ENCODE measurements at regions not wholly inside any gene's neighbourhood (a gene's known extent, or its start where the extent isn't known, plus 50 kb on each side); places are given as distances from the start of the nearest gene placed in this dataset.

GRCh38 chr2:71853858-71854257 lies 293.8 kb downstream of the CYP26B1 start:
- no peak for DNase-seq (ENCODE audit: extremely low spot score)
- TF ChIP-seq CTBP1 (IDR thresholded peaks at IDR 0.05; ENCODE audit: borderline replicate concordance) (no peak), L3MBTL2 (conservative IDR thresholded peaks at IDR 0.05) (no peak), LEF1 (IDR thresholded peaks at IDR 0.05; ENCODE audit: borderline replicate concordance) (no peak), ELF4 (IDR thresholded peaks at IDR 0.05) (no peak), BHLHE40 (IDR thresholded peaks at IDR 0.05; ENCODE audit: borderline replicate concordance) (no peak), ZNF384 (IDR thresholded peaks at IDR 0.05) (no peak), SUZ12 (IDR thresholded peaks at IDR 0.05) (no peak), HDGF (IDR thresholded peaks at IDR 0.05; ENCODE audit: borderline replicate concordance) (no peak), FOXK2 (IDR thresholded peaks at IDR 0.05) (no peak), FOXA1 (IDR thresholded peaks at IDR 0.05) (no peak), FOXM1 (IDR thresholded peaks at IDR 0.05; ENCODE audit: borderline replicate concordance) (no peak)
- TF ChIP-seq, protein P1, sequence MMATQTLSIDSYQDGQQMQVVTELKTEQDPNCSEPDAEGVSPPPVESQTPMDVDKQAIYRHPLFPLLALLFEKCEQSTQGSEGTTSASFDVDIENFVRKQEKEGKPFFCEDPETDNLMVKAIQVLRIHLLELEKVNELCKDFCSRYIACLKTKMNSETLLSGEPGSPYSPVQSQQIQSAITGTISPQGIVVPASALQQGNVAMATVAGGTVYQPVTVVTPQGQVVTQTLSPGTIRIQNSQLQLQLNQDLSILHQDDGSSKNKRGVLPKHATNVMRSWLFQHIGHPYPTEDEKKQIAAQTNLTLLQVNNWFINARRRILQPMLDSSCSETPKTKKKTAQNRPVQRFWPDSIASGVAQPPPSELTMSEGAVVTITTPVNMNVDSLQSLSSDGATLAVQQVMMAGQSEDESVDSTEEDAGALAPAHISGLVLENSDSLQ (IDR thresholded peaks at IDR 0.05): no peak
- ChIA-PET CTCF (no interaction called here), POLR2A (no interaction called here)

DNA sequence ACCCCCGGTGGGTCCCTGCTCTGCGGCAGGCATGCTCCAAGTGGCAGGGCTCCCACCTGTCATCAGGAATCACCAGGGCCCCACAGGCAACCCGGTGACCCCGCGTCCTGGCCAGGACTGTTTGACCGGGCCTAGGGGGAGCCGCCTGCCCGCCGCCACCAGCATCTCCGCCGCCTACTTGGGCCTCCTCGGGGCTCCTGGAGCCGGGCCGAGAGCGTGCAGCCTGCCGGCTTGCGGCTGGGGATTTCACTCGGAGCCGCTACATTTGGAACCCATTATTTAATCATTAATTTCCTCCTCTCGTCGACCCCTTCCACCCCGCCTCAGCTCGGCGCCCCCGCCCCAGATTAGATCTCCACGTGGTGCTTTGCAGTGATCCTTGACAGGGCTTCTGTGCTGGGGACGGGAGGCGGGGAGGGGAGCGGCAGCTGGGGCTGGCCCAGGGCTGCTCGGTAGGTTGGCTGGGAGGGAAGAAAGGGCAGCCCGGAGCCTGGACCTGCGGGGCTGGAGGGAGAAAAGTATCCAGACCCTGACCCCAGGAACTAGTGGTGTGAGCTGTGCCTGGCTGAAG lies 295.4 kb downstream of the CYP26B1 start:
- TF ChIP-seq HDGF (IDR thresholded peaks at IDR 0.05; ENCODE audit: borderline replicate concordance): no peak
- no peak for DNase-seq (ENCODE audit: extremely low spot score)
- ChIA-PET POLR2A (no interaction called here), CTCF (no interaction called here)

DNA sequence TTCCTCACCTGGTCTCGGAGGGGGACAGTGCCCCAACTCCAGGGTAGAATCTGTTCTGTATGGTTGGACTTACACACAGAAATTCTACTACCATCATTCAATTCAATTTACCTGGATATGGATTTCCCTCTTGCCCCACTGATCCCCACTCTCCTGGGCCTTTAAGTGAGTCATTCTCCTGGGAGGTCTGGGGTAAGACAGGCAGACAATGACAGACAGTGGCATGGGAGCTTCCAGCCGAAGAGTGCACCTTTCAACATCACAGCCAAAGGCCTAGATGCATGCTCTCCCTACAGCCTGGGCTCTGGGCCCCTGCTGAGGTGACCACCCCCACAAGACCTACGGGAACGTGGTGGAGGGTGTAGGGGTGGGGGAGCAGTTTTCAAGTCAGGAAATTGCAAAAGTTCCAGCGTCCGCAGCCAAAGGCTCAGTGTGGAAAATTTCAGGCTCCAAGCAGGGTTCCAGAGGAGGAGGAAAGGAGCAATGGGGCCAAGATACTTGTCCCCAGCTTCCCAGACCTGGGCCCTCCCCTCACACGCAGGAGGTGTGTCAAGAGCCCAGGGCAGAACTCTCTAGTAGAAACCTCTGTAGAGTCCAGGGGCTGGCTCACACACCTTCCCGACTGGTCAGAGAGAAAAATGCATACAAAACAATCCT lies 296.4 kb downstream of the CYP26B1 start:
- no peak for DNase-seq (ENCODE audit: extremely low spot score)
- CTCF ChIA-PET: no interaction called here
- POLR2A ChIA-PET: no interaction called here
- TF ChIP-seq FOXA1 (IDR thresholded peaks at IDR 0.05): no peak
- no peak for TF ChIP-seq HDGF (IDR thresholded peaks at IDR 0.05; ENCODE audit: borderline replicate concordance)
- no peak for TF ChIP-seq BHLHE40 (IDR thresholded peaks at IDR 0.05; ENCODE audit: borderline replicate concordance)
- TF ChIP-seq L3MBTL2 (conservative IDR thresholded peaks at IDR 0.05): no peak
- no peak for TF ChIP-seq ELF4 (IDR thresholded peaks at IDR 0.05)
- TF ChIP-seq ZNF384 (IDR thresholded peaks at IDR 0.05): no peak
- TF ChIP-seq CTBP1 (IDR thresholded peaks at IDR 0.05; ENCODE audit: borderline replicate concordance): no peak
- no peak for TF ChIP-seq SUZ12 (IDR thresholded peaks at IDR 0.05)
- TF ChIP-seq, protein P1 (IDR thresholded peaks at IDR 0.05): no peak
- no peak for TF ChIP-seq FOXM1 (IDR thresholded peaks at IDR 0.05; ENCODE audit: borderline replicate concordance)
- no peak for TF ChIP-seq LEF1 (IDR thresholded peaks at IDR 0.05; ENCODE audit: borderline replicate concordance)
- TF ChIP-seq NFRKB (IDR thresholded peaks at IDR 0.05): no peak
- no peak for TF ChIP-seq TARDBP (IDR thresholded peaks at IDR 0.05)
- TF ChIP-seq SP1 (IDR thresholded peaks at IDR 0.05): no peak
- TF ChIP-seq ARNT (IDR thresholded peaks at IDR 0.05): no peak
- TF ChIP-seq FOXK2 (IDR thresholded peaks at IDR 0.05): no peak

GRCh38 chr2:71850306-71850801 lies 297.3 kb downstream of the CYP26B1 start:
- POLR2A ChIA-PET: no interaction called here
- DNase-seq (ENCODE audit: extremely low spot score): no peak
- CTCF ChIA-PET: no interaction called here
- TF ChIP-seq FOXM1 (IDR thresholded peaks at IDR 0.05; ENCODE audit: borderline replicate concordance): no peak
- TF ChIP-seq FOXA1 (IDR thresholded peaks at IDR 0.05): no peak
- no peak for TF ChIP-seq ELF4 (IDR thresholded peaks at IDR 0.05)

GRCh38 chr2:71849607-71850305 lies 297.9 kb downstream of the CYP26B1 start:
- POLR2A ChIA-PET: no interaction called here
- TF ChIP-seq L3MBTL2 (conservative IDR thresholded peaks at IDR 0.05): no peak
- TF ChIP-seq NFRKB (IDR thresholded peaks at IDR 0.05): no peak
- TF ChIP-seq SP1 (IDR thresholded peaks at IDR 0.05): no peak
- no peak for TF ChIP-seq SUZ12 (IDR thresholded peaks at IDR 0.05)
- TF ChIP-seq ARNT (IDR thresholded peaks at IDR 0.05): no peak
- TF ChIP-seq ELF4 (IDR thresholded peaks at IDR 0.05): no peak
- no peak for TF ChIP-seq ZNF384 (IDR thresholded peaks at IDR 0.05)
- no peak for TF ChIP-seq FOXM1 (IDR thresholded peaks at IDR 0.05; ENCODE audit: borderline replicate concordance)
- no peak for TF ChIP-seq FOXA1 (IDR thresholded peaks at IDR 0.05)
- no peak for DNase-seq (ENCODE audit: extremely low spot score)
- CTCF ChIA-PET: no interaction called here

- ChIA-PET POLR2A (no interaction called here), CTCF (no interaction called here)
- TF ChIP-seq FOXM1 (IDR thresholded peaks at IDR 0.05; ENCODE audit: borderline replicate concordance) (no peak), FOXK2 (IDR thresholded peaks at IDR 0.05) (no peak), ZNF384 (IDR thresholded peaks at IDR 0.05) (no peak), ELF4 (IDR thresholded peaks at IDR 0.05) (no peak)
- TF ChIP-seq, protein P1 (IDR thresholded peaks at IDR 0.05): no peak
- no peak for DNase-seq (ENCODE audit: extremely low spot score)
Measured at GRCh38 chr2:71849111-71849510, 298.6 kb downstream of the CYP26B1 start.

All from HEK293T (cell line).